C4-2B (cell line): ENCODE measurements at regions not wholly inside any gene's neighbourhood (a gene's known extent, or its start where the extent isn't known, plus 50 kb on each side); places are given as distances from the start of the nearest gene placed in this dataset.
"Not testable (repeated sequence)": the region's sequence is repeated elsewhere in the genome, so short reads cannot be mapped to it uniquely, and the experiment has no call there.

Experiments
- H3K27ac ChIP-seq: fragments of 450-650 bp; 2 replicates; pipeline ENCODE4 v1.5.1; 2017
- CTCF ChIP-seq: fragments of 450-650 bp; conservative IDR thresholded peaks from 2 replicates; pipeline ENCODE4 v1.5.1; 2017; ENCODE audit warnings: mild to moderate bottlenecking
- ZFX ChIP-seq: fragments of 450-650 bp; IDR thresholded peaks from 2 replicates; pipeline ENCODE4 v1.6.1; 2017

GRCh38 chr10:21463436-21463835, 62.0 kb downstream of the SKIDA1 start:
- H3K27ac ChIP-seq, result no peak overlapping the region
- TF ChIP-seq ZFX (no peak), CTCF (no peak)

GRCh38 chr10:21458126-21458871, 67.2 kb downstream of the SKIDA1 start:
- TF ChIP-seq ZFX (no peak), CTCF (no peak)

GRCh38 chr10:21456160-21456559, 69.3 kb downstream of the SKIDA1 start:
- TF ChIP-seq CTCF, result no peak
- TF ChIP-seq ZFX, result no peak
- no peak overlapping the region for H3K27ac ChIP-seq

More at GRCh38 chr10:21458126-21458871, 67.2 kb downstream of the SKIDA1 start:
- H3K27ac ChIP-seq, result no peak overlapping the region

- TF ChIP-seq ZFX, result no peak
- TF ChIP-seq CTCF, result no peak
- no peak overlapping the region for H3K27ac ChIP-seq
Measured at GRCh38 chr10:21452203-21452602, 73.3 kb downstream of the SKIDA1 start.

GRCh38 chr10:21449288-21449966, 76.1 kb downstream of the SKIDA1 start:
- H3K27ac ChIP-seq, result no peak overlapping the region
- TF ChIP-seq CTCF (no peak), ZFX (no peak)

GRCh38 chr10:21445163-21445562, 80.3 kb downstream of the SKIDA1 start:
- H3K27ac ChIP-seq, result no peak overlapping the region
- TF ChIP-seq CTCF (no peak), ZFX (no peak)

- no peak overlapping the region for H3K27ac ChIP-seq
Measured at GRCh38 chr10:21441625-21442024, 83.9 kb downstream of the SKIDA1 start.

GRCh38 chr10:21438914-21439313, 86.6 kb downstream of the SKIDA1 start:
- H3K27ac ChIP-seq, result not testable (repeated sequence)

More at GRCh38 chr10:21441625-21442024, 83.9 kb downstream of the SKIDA1 start:
- TF ChIP-seq CTCF, result no peak
- no peak for TF ChIP-seq ZFX
